ENCODE measurements at regions not wholly inside any gene's neighbourhood (a gene's known extent, or its start where the extent isn't known, plus 50 kb on each side); places are given as distances from the start of the nearest gene placed in this dataset.

DNA sequence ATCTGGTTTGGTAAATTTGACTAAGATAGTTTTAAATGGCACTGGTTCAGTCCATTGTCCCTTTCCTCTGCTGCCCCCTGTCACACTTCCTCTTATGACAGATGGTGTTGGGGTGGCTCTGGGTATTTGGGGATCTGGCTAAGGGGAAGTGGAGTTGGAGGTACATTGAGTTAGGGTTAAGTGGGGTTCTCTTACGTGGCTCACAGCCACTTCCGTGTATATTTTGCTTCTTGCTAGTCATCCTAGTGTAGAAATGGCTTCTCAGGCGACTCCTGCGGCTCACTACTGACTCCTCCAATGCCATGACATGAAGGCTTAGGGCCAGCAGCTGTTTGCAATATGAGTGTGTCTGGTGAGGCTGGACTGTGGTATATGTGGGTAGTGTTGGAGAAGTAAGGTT is 187.0 kb downstream of the HAUS1 start (continued):
- TF ChIP-seq ZFP3 (tag by site-specific recombination; IDR thresholded peaks at IDR 0.05; ENCODE audit: low read depth): no peak

GRCh38 chr18:46293742-46294181 is 189.6 kb downstream of the HAUS1 start:
- H3K36me3 ChIP-seq (ENCODE audit: control insufficient read depth in 2 of 2, insufficient read depth in 1 of 2, low read length in 2 of 2): no peaks in the 10 kb centered on the region

DNA sequence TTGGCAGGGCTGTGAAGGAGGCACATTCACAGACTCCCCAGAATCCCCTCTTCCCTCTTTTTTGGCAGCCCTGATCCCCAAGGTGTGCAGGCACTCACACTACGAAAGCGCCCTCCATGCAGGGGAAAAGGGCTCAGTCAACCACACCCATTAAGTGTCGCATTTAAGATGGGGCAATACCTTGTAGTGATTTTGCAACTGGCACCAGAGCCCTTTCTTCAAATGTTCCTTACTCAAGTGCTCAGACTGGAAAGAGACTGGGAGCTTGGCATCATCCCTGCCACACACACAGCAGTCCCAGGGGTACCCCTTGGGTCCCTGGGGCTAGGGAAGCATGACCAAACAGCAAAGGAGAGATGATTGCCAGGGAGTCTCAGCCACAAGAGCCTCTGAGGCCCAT is 190.1 kb downstream of the HAUS1 start:
- Histone ChIP-seq H3K4me3 (ENCODE audit: low read depth, low read length) (no peak overlapping the region), H3K27ac (ENCODE audit: extremely low read depth, low read depth, low read length) (no peak overlapping the region), H3K4me1 (ENCODE audit: control insufficient read depth, insufficient read depth, low read length) (no peaks in the 10 kb centered on the region), H3K36me3 (ENCODE audit: control insufficient read depth in 2 of 2, insufficient read depth in 1 of 2, low read length in 2 of 2) (no peaks in the 10 kb centered on the region), H3K9me3 (ENCODE audit: control insufficient read depth, insufficient read depth, low read depth, low read length) (no peaks in the 10 kb centered on the region)
- ChIA-PET POLR2A (interaction anchor here (1.1 to 1.3 kb wide), 3 partner anchors 13 to 16 kb away, joined by 3 to 4 read pairs (median 3); no protein-coding TSS in a partner anchor), CTCF (interaction anchor here (0.6 to 3.3 kb wide), 4 partner anchors 9 to 273 kb away, joined by 3 to 28 read pairs (median 6); no protein-coding TSS in a partner anchor)
- no peak for TF ChIP-seq YY1 (tag by site-specific recombination; IDR thresholded peaks at IDR 0.05)
- no peak for TF ChIP-seq ZNF426 (tag by site-specific recombination; IDR thresholded peaks at IDR 0.05)
- no peak for TF ChIP-seq ZNF548 (tag by site-specific recombination; IDR thresholded peaks at IDR 0.05)
- no peak for TF ChIP-seq ZNF202 (tag by site-specific recombination; IDR thresholded peaks at IDR 0.05; ENCODE audit: borderline replicate concordance)
- no peak for TF ChIP-seq ZNF776 (tag by site-specific recombination; IDR thresholded peaks at IDR 0.05; ENCODE audit: borderline replicate concordance)
- no peak for TF ChIP-seq ZNF280D (tag by site-specific recombination; IDR thresholded peaks at IDR 0.05)
- TF ChIP-seq ZNF24 (tag by site-specific recombination; IDR thresholded peaks at IDR 0.05): no peak
- no peak for TF ChIP-seq ZFHX2 (tag by site-specific recombination; conservative IDR thresholded peaks at IDR 0.05)
- no peak for TF ChIP-seq ZNF664 (tag by site-specific recombination; IDR thresholded peaks at IDR 0.05)

More at GRCh38 chr18:46293742-46294181, 189.6 kb downstream of the HAUS1 start:
- TF ChIP-seq ZSCAN5A (tag by site-specific recombination; IDR thresholded peaks at IDR 0.05): no peak
- no peak for TF ChIP-seq ZNF76 (tag by site-specific recombination; IDR thresholded peaks at IDR 0.05; ENCODE audit: borderline replicate concordance, low read depth)
- no peak for TF ChIP-seq AEBP2 (tag by site-specific recombination; IDR thresholded peaks at IDR 0.05; ENCODE audit: borderline replicate concordance)
- no peak for TF ChIP-seq ZFP69B (tag by site-specific recombination; IDR thresholded peaks at IDR 0.05)
- no peak for TF ChIP-seq WT1 (tag by site-specific recombination; IDR thresholded peaks at IDR 0.05)
- no peak for TF ChIP-seq SCRT1 (tag by site-specific recombination; IDR thresholded peaks at IDR 0.05; ENCODE audit: borderline replicate concordance)
- TF ChIP-seq, protein P1, sequence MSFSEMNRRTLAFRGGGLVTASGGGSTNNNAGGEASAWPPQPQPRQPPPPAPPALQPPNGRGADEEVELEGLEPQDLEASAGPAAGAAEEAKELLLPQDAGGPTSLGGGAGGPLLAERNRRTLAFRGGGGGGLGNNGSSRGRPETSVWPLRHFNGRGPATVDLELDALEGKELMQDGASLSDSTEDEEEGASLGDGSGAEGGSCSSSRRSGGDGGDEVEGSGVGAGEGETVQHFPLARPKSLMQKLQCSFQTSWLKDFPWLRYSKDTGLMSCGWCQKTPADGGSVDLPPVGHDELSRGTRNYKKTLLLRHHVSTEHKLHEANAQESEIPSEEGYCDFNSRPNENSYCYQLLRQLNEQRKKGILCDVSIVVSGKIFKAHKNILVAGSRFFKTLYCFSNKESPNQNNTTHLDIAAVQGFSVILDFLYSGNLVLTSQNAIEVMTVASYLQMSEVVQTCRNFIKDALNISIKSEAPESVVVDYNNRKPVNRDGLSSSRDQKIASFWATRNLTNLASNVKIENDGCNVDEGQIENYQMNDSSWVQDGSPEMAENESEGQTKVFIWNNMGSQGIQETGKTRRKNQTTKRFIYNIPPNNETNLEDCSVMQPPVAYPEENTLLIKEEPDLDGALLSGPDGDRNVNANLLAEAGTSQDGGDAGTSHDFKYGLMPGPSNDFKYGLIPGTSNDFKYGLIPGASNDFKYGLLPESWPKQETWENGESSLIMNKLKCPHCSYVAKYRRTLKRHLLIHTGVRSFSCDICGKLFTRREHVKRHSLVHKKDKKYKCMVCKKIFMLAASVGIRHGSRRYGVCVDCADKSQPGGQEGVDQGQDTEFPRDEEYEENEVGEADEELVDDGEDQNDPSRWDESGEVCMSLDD (tag by site-specific recombination; IDR thresholded peaks at IDR 0.05): no peak
- TF ChIP-seq ZNF658 (tag by site-specific recombination; IDR thresholded peaks at IDR 0.05): no peak
- no peak for TF ChIP-seq ZNF791 (tag by site-specific recombination; IDR thresholded peaks at IDR 0.05)
- TF ChIP-seq YY2 (tag by site-specific recombination; IDR thresholded peaks at IDR 0.05): no peak
- CTCF ChIA-PET: interaction anchor here (0.6 to 3.3 kb wide), 4 partner anchors 9 to 120 kb away, joined by 3 to 28 read pairs (median 5); a partner anchor contains a TSS
- Histone ChIP-seq H3K4me1 (ENCODE audit: control insufficient read depth, insufficient read depth, low read length) (no peaks in the 10 kb centered on the region), H3K9me3 (ENCODE audit: control insufficient read depth, insufficient read depth, low read depth, low read length) (no peaks in the 10 kb centered on the region), H3K27ac (ENCODE audit: extremely low read depth, low read depth, low read length) (no peak overlapping the region), H3K4me3 (ENCODE audit: low read depth, low read length) (no peak overlapping the region)
- POLR2A ChIA-PET: interaction anchor here (1.1 to 1.3 kb wide), 3 partner anchors 13 to 17 kb away, joined by 3 to 4 read pairs (median 3); no protein-coding TSS in a partner anchor
